ENCODE measurements at regions not wholly inside any gene's neighbourhood (a gene's known extent, or its start where the extent isn't known, plus 50 kb on each side); places are given as distances from the start of the nearest gene placed in this dataset.
"Not testable (repeated sequence)": the region's sequence is repeated elsewhere in the genome, so short reads cannot be mapped to it uniquely, and the experiment has no call there.

DNA sequence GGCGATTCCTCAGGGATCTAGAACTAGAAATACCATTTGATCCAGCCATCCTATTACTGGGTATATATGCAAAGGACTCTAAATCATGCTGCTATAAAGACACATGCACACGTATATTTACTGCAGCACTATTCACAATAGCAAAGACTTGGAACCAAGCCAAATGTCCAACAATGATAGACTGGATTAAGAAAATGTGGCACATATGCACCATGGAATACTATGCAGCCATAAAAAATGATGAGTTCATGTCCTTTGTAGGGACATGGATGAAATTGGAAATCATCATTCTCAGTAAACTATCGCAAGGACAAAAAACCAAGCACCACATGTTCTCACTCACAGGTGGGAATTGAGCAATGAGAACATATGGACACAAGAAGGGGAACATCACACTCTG, 93.1 kb upstream of the NT5E start:
- DNase-seq, result not testable (repeated sequence)

GRCh38 chr6:85355816-85356215, 94.1 kb upstream of the NT5E start:
- no peak for DNase-seq

GRCh38 chr6:85354761-85355618, 94.9 kb upstream of the NT5E start:
- peak; percentile 49 to 51 for DNase-seq

DNA sequence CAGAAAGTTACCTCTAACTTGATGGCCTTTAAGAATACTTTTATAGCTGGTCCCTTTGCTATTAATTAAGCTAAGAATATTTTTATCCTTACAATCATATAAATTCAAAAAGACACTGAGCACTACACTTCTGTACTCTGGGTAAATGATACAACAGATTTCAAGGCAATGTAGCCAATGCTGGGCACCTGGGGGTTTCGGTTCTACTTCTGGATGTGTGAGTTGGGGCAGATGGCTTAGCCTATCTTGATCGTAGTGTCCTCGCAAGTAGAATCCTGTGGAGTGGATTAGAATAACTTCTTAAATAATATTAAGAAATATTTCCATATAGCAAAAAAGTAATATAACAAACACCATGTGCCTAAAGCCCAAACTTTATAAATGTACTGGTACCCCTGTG, 96.9 kb upstream of the NT5E start:
- DNase-seq, result no peak

DNA sequence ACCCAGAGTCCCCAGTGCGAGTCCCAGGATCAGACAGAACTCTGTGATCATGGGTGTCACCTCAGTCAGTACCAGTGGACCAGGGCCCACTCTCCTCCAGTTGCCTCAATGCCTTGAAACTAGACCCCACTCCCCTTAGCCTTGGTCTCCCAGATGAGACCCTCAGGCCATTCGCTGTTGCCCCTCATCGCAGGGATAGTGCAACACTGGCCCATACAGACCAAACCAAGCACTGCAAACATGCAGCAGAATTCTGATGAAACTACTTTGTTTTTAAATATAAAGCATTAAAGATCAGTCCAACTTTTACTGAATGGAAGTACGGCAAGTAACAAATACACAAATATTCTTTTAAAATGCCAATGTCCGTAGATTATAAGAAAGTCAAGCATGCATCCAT, 101.2 kb upstream of the NT5E start:
- DNase-seq, result no peak

GRCh38 chr6:85347812-85348211, 102.1 kb upstream of the NT5E start:
- DNase-seq, result no peak

DNA sequence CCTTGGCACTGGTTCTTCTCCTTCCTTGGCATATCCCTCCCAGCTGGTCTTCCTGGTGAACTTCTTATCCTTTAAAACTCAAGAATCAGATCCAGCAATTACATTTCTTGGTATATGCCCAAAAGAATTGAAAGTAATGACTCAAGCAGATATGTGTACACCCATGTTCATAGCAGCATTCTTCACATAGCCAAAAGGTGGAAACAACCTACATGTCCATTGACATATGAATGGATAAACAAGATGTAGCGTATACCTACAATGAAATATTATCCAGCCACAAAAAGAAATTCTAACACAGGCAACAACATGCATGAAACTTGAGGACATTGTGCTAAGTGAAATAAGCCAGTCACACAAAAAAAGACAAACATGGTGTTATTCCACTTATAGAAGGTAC, 103.7 kb upstream of the NT5E start:
- DNase-seq, result no peak

DNA sequence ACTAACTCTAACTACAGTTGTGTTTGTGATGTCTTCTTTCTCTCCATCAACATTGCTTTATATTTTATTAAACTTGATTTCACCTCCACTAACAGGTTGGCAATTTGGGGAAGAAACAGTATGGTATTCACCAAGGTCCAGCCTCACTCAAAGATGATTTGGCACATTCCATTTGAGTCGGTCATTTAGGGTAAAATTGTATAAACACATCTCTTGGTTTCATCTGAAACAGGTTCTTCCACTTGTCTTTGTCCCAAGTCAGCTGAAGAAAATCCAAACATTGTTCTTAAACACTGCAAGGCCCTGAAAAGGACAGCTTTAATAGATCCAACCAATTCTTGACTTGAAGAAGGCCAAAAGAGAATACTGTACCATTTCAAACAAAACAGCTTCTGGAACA, 104.9 kb upstream of the NT5E start:
- DNase-seq, result no peak

DNA sequence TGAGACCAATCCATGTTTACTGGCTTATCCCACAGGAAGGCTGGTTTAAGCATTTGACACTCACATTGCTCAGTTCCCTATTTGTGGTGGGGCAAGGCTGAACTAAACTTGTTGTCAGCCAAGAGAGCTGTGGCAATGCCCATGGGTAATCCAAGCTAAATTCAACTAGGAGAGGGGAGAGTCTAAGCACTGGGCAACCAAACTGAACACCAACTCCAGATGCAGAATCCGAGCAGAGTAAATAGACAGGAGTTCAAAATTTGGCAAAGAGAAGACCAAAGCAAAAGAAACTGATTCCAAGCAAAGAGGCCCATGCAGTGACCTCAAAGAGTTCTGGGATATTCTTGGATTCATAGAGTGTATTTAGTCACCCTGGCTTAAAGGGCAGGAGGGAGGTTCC, 106.5 kb upstream of the NT5E start:
- no peak for DNase-seq

- no peak for DNase-seq
These were observed 120.7 kb upstream of the NT5E start for GRCh38 chr6:85329196-85329595.

DNA sequence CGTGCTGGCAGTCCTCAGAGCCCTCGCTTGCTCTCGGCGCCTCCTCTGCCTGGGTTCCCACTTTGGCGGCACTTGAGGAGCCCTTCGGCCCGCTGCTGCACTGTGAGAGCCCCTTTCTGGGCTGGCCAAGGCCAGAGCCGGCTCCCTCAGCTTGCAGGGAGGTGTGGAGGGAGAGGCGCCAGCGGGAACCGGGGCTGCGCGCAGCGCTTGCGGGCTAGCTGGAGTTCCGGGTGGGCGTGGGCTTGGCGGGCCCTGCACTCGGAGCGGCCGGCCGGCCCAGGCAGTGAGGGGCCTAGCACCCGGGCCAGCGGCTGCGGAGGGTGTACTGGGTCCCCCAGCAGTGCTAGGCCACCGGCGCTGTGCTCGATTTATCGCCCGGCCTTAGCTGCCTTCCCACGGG, 124.1 kb upstream of the NT5E start:
- not testable (repeated sequence) for DNase-seq

GRCh38 chr6:85323435-85324040, 126.3 kb upstream of the NT5E start:
- peak; percentile 45 to 46 for DNase-seq

- no peak for DNase-seq
These were observed 127.3 kb upstream of the NT5E start for GRCh38 chr6:85322446-85323105.

DNA sequence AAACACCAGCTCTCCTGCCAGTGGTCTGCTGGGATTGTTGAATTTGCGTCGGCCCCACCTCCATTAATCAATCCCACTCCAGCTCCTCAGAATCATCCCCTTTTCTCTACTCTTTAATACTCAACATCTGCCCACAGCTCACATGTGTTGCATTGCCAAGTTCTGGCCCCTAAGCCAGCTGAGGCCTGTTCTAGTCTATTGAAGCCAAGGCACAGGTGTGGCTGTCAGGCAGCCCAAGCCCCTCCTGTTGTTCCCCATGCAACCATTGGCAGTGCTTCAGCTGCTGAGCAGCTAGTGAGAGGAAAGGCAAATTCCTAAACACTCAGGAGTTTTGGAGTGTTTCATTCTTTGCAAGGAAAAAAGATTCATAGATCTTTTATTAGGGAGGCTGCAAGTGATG, 128.0 kb upstream of the NT5E start:
- DNase-seq, result no peak

DNA sequence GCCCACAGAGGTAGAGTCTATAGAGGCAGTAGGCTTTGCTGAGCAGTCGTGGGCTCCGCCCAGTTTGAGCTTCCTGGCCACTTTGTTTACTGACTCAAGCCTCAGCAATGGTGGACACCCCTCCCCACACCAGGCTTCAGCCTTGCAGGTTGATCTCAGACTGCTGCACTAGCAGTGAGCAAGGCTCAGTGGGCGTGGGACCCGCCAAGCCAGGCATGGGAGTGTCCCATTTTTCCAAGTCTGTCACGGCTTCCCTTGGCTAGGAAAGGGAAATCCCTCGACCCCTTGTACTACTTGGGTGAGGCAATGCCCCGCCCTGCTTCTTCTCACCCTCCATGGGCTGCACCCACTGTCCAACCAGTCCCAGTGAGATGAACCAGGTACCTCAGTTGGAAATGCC, 135.3 kb upstream of the NT5E start:
- DNase-seq, result no peak

DNA sequence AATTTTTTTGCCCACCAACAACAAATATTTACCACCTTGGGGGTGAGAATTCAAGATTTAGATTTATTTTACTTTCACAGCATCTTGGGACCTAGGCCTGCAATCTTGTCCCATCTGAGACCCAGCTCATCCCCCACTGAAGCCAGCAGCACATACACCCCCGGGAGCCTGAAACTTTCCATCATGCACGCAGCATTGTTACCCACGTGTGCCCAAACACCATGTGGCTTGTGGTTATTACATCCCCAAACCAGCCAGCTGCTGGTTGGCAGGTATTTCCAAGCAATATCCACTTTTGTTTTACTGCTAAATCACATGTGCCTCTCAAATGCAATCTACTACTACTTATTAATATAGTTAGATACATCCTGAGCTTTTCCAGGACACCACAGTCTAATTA, 149.3 kb upstream of the NT5E start:
- no peak for DNase-seq

GRCh38 chr6:85298553-85298952, 151.3 kb upstream of the NT5E start:
- DNase-seq, result no peak

DNA sequence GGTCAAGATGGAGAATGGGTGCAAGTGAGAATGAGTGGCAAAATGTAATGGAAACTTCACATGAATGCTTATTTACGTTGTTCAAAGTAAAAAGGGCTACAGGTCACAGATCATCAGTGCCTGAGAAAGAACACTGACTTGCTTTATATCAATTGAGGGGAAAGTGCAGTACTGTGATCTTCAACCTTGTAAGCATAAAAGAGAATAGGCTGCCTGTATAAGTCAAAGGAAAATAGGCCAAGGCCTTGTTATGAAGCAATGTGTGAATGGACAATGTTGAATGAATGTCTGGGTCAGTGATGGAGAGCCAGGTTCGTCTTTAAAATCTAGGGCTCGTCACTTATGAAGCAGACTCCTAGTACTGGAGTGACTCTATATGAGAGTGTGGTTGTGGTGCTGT, 158.6 kb upstream of the NT5E start:
- DNase-seq, result no peak

GRCh38 chr6:85287654-85288053, 162.2 kb upstream of the NT5E start:
- no peak for DNase-seq

- no peak for DNase-seq
These were observed 162.7 kb upstream of the NT5E start for GRCh38 chr6:85287158-85287557.

DNA sequence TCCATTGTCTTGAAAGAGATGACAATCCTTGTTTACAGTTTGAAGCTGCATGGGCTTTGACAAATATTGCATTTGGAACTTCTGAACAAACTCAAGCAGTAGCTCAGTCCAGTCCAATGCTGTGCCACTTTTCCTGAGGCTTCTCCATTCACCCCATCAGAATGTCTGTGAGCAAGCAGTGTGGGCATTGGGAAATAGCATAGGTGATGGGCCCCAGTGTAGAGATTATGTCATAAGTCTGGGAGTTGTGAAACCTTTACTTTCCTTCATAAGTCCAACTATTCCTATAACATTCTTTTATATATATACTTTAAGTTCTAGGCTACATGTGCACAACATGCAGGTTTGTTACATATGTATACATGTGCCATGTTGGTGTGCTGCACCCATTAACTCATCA, 163.4 kb upstream of the NT5E start:
- DNase-seq, result not testable (repeated sequence)

DNA sequence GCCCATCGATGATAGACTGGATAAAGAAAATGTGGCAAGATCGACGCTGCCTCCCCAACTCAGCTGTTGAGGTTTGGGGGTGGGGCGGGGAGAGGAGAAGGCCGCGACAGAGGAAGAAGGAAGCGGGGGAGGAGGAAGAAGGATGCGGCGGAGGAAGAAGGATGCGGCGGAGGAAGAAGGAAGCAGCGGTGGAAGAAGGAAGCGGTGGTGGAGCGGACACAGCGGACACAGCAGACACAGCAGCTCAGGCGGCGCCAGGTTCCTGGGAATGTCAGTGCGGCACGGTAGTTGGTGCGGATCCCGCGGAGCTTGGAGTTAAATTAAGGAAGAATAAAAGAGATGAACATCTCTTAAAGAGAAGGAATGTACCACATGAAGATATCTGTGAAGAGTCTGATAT, 163.9 kb upstream of the NT5E start:
- no peak for DNase-seq

DNA sequence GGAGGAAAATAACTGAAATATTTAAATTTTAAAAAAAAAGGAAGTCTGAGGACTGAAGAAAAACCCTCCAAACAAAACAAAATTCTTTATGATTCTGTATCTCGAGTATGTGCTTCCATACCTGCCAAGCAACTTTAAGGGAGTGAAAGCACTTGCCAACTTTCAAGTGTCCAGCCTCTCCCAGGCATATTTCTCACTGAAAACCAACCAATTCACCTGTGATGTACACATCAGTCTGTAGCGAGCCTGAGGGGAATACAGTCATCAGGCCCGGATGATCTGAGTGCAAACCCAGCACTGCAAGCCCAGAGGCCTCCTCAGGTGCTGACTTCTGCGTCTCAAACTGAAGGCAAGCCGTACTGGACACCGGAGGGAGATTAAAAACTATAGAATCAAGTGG, 164.8 kb upstream of the NT5E start:
- no peak for DNase-seq

DNA sequence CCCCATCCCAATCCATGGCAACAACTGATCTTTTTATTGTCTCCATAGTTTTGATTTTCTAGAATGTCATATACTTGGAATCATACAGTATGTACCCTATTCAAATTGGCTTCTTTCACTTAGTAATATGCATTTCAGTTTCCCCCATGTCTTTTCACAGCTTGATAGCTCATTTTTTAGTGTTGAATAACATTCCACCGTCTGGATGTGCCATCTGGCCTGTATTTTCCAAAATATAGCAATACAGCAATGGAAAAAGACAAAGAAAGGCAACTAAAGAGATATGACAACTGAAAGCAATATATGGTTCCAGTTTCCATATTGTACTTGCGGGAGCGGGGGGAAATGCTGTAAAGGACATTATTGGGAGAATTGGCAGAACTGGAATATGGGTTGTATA, 166.4 kb upstream of the NT5E start:
- DNase-seq, result no peak

All from CD4-positive, alpha-beta T cell treated with Interleukin-4 for 1 hour (primary cell).